ENCODE measurements at regions not wholly inside any gene's neighbourhood (a gene's known extent, or its start where the extent isn't known, plus 50 kb on each side); places are given as distances from the start of the nearest gene placed in this dataset.

DNA sequence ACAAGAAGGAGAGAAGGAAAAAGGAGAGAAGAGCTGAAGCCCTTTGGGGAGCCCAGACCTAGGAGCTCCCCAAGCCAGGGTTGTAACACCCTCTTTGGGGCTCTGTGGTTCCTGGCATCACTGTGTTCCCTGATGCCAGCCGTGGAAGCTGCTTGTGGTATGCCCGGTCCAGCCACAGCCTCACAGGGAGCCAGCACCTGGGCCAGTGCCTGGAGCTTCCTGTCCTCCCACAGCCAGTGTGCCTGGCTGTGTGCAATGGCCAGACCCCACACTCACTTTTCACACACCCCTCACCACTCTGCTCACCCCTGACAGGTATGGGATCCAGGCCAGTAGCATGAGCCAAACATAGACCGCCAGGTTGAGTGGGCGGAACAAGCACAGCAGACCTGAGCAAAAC lies 834.7 kb downstream of the FLRT2 start:
- TF ChIP-seq EZH2 (IDR thresholded peaks at IDR 0.05; ENCODE audit: insufficient read depth, low read length) = no peak
- TF ChIP-seq, protein P1, sequence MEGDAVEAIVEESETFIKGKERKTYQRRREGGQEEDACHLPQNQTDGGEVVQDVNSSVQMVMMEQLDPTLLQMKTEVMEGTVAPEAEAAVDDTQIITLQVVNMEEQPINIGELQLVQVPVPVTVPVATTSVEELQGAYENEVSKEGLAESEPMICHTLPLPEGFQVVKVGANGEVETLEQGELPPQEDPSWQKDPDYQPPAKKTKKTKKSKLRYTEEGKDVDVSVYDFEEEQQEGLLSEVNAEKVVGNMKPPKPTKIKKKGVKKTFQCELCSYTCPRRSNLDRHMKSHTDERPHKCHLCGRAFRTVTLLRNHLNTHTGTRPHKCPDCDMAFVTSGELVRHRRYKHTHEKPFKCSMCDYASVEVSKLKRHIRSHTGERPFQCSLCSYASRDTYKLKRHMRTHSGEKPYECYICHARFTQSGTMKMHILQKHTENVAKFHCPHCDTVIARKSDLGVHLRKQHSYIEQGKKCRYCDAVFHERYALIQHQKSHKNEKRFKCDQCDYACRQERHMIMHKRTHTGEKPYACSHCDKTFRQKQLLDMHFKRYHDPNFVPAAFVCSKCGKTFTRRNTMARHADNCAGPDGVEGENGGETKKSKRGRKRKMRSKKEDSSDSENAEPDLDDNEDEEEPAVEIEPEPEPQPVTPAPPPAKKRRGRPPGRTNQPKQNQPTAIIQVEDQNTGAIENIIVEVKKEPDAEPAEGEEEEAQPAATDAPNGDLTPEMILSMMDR (IDR thresholded peaks at IDR 0.05; ENCODE audit: insufficient read depth, low read depth, low read length) = no peak
